Endothelial cell of umbilical vein (primary cell): ENCODE measurements at regions not wholly inside any gene's neighbourhood (a gene's known extent, or its start where the extent isn't known, plus 50 kb on each side); places are given as distances from the start of the nearest gene placed in this dataset.
A peak's percentile ranks its signal among the peaks of the same experiment; 100 is the strongest.

Experiments used
- BruUV-seq: library from RNA; stranded (reverse); fragments of 400-500 nt; replicated peaks from 2 replicates; lab custom pipeline; 2021; lab: Mats Ljungman, UMichigan
- CTCF ChIA-PET: fragments of 300-600, 350-600 bp; sonication (Branson Sonifier 250); formaldehyde crosslinking; loops from one replicate; lab custom pipeline; 2021; ENCODE audit warnings: antibody characterized with exemption, inconsistent platforms; lab: Charles Lee
- POLR2A ChIA-PET: fragments of 300-600, 350-600 bp; sonication (Branson Sonifier 250); formaldehyde crosslinking; loops from one replicate; lab custom pipeline; 2021; ENCODE audit warnings: antibody characterized with exemption, inconsistent platforms; lab: Charles Lee
- DNase-seq: peaks from one replicate; pipeline ENCODE4 v3.0.0-alpha.2; 2011; ENCODE audit warnings: low read depth, low spot score
- FAIRE-seq: peaks from 2 replicates; lab custom pipeline; 2011; peaks lifted over from hg19 to GRCh38; lab: Jason Lieb, UNC
- H2AFZ ChIP-seq: 2 replicates; pipeline ENCODE4 v1.6.0; 2012; ENCODE audit warnings: low read depth, low read length, control low read depth, inconsistent platforms
- H3K27ac ChIP-seq: 2 replicates; pipeline ENCODE4 v1.5.1; 2011; ENCODE audit warnings: low read depth, mild to moderate bottlenecking, control low read depth, low read length, moderate library complexity; ENCODE audit not compliant: insufficient read depth
- H3K27me3 ChIP-seq, 2 experiments: 2 replicates each; pipeline versions ENCODE4 v1.6.0 to v1.6.1; 2011; ENCODE audit warnings: low read length in 2 of 2, mixed read lengths in 1 of 2; ENCODE audit not compliant: control insufficient read depth in 2 of 2, insufficient read depth in 2 of 2
- H3K36me3 ChIP-seq, 2 experiments: 2 replicates in 1 of 2; 3 replicates in 1 of 2; pipeline ENCODE4 v1.5.1; 2011; ENCODE audit warnings: low read length in 2 of 2, mild to moderate bottlenecking in 1 of 2, moderate library complexity in 1 of 2; ENCODE audit not compliant: control insufficient read depth in 2 of 2, insufficient read depth in 2 of 2; ENCODE audit errors: extremely low read depth in 1 of 2
- H3K4me1 ChIP-seq: 3 replicates; pipeline ENCODE4 v1.5.1; 2011; ENCODE audit warnings: mild to moderate bottlenecking, low read length; ENCODE audit not compliant: control insufficient read depth, insufficient read depth; ENCODE audit errors: extremely low read depth
- H3K4me2 ChIP-seq: 2 replicates; pipeline ENCODE4 v1.6.1; 2011; ENCODE audit warnings: low read length, control low read depth, mixed read lengths; ENCODE audit not compliant: insufficient read depth
- H3K4me3 ChIP-seq, 3 experiments: fragments of 200-600 bp in 1 of 3; sonication (generic), shearing (Covaris generic) in 1 of 3; replicated peaks in 1 of 3; 2 replicates each; pipeline ENCODE4 v1.5.1; 2011 to 2016; ENCODE audit warnings: control low read depth in 3 of 3, low read length in 3 of 3, mild to moderate bottlenecking in 2 of 3, inconsistent platforms in 1 of 3, low read depth in 1 of 3, moderate library complexity in 1 of 3; ENCODE audit not compliant: insufficient read depth in 1 of 3
- H3K79me2 ChIP-seq: 2 replicates; pipeline ENCODE4 v1.6.0; 2012; ENCODE audit warnings: low read length, inconsistent platforms; ENCODE audit not compliant: control insufficient read depth, insufficient read depth
- H3K9ac ChIP-seq: replicated peaks from 2 replicates; pipeline ENCODE3; 2011; ENCODE audit warnings: low read length, control low read depth; ENCODE audit not compliant: insufficient read depth; ENCODE audit errors: extremely low read depth
- H3K9me1 ChIP-seq: replicated peaks from 3 replicates; pipeline ENCODE4 v1.6.0; 2011; ENCODE audit warnings: mild to moderate bottlenecking, low read length; ENCODE audit not compliant: control insufficient read depth, insufficient read depth; ENCODE audit errors: extremely low read depth
- H3K9me3 ChIP-seq: replicated peaks from 2 replicates; pipeline ENCODE4 v1.5.1; 2012; ENCODE audit warnings: low read length, inconsistent platforms; ENCODE audit not compliant: control insufficient read depth, insufficient read depth
- H4K20me1 ChIP-seq: replicated peaks from 2 replicates; pipeline ENCODE3; 2011; ENCODE audit warnings: mild to moderate bottlenecking, low read length; ENCODE audit not compliant: control insufficient read depth, insufficient read depth; ENCODE audit errors: extremely low read depth
- CTCF ChIP-seq, 2 donors: IDR thresholded peaks; 1 replicate in 1 of 2; 2 replicates in 1 of 2; pipeline ENCODE4 v1.5.1; 2011; ENCODE audit warnings: low read length in 2 of 2, mild to moderate bottlenecking in 2 of 2, moderate library complexity in 2 of 2, control low read depth in 1 of 2, inconsistent platforms in 1 of 2, low read depth in 1 of 2; ENCODE audit not compliant: insufficient read depth in 1 of 2; ENCODE audit errors: extremely low read depth in 1 of 2
- EZH2 ChIP-seq: IDR thresholded peaks from 2 replicates; pipeline ENCODE4 v1.6.1; 2012; ENCODE audit warnings: borderline replicate concordance, low read depth, mild to moderate bottlenecking, moderate library complexity, low read length, inconsistent platforms; ENCODE audit not compliant: severe bottlenecking
- FOS ChIP-seq: IDR thresholded peaks from 2 replicates; pipeline ENCODE4 v1.6.1; 2011; ENCODE audit warnings: mild to moderate bottlenecking, low read length, moderate library complexity, borderline replicate concordance; ENCODE audit not compliant: insufficient read depth
- GATA2 ChIP-seq: IDR thresholded peaks from 2 replicates; pipeline ENCODE4 v1.7.0; 2011; ENCODE audit warnings: low read depth, mild to moderate bottlenecking, moderate library complexity, mixed read lengths, low read length; ENCODE audit not compliant: insufficient read length, insufficient read depth
- JUN ChIP-seq: IDR thresholded peaks from 2 replicates; pipeline ENCODE4 v1.6.1; 2011; ENCODE audit warnings: borderline replicate concordance, low read depth; ENCODE audit not compliant: insufficient read length, insufficient read depth
- MAX ChIP-seq: IDR thresholded peaks from 2 replicates; pipeline ENCODE4 v1.6.1; 2011; ENCODE audit not compliant: insufficient read depth, insufficient read length
- MYC ChIP-seq: IDR thresholded peaks from one replicate; pipeline ENCODE4 v1.6.1; 2011; ENCODE audit warnings: mild to moderate bottlenecking, low read depth, low read length
- POLR2A ChIP-seq: IDR thresholded peaks from 2 replicates; pipeline ENCODE4 v1.6.1; 2012; ENCODE audit warnings: low read depth, mild to moderate bottlenecking, control low read depth, low read length
- POLR2AphosphoS5 ChIP-seq: IDR thresholded peaks from 2 replicates; pipeline ENCODE4 v1.6.1; 2012; ENCODE audit warnings: low read depth, mild to moderate bottlenecking, control low read depth, low read length, moderate library complexity; ENCODE audit not compliant: insufficient read depth
- dilution Hi-C: fragments of 300-500 bp; cut with MboI; formaldehyde crosslinking; loops from one replicate; pipeline ENCODE4 v1.15.0; 2019; ENCODE audit warnings: low sequenced_read_pairs; ENCODE audit not compliant: extremely low pct_ligation_motif_present
- intact Hi-C: fragments of 100-400 bp; cut with micrococcal nuclease; formaldehyde crosslinking; loops from one replicate; pipeline ENCODE4 v1.10.0; 2022

- Histone ChIP-seq H3K4me2 (no peak overlapping the region), H3K36me3 (no peaks in the 10 kb centered on the region), H4K20me1 (no peaks in the 10 kb centered on the region), H3K4me1 (no peaks in the 10 kb centered on the region), H3K9me1 (no peaks in the 10 kb centered on the region), H3K27ac (no peak overlapping the region), H2AFZ (no peak overlapping the region), H3K9me3 (no peaks in the 10 kb centered on the region), H3K79me2 (no peaks in the 10 kb centered on the region), H3K27me3 (no peaks in the 10 kb centered on the region), H3K4me3 (no peak overlapping the region), H3K9ac (no peak overlapping the region)
- TF ChIP-seq GATA2 (no peak), MAX (no peak), CTCF (IDR thresholded peaks at IDR 0.05; ENCODE audit: extremely low read depth in 1 of 2, insufficient read depth in 1 of 2, low read depth in 1 of 2, low read length in 2 of 2) (no peak), FOS (no peak), EZH2 (no peak), POLR2AphosphoS5 (no peak), POLR2A (no peak), MYC (no peak), JUN (no peak)
- DNase-seq: peak; percentile 16
- intact Hi-C loops: no loop called here
- BruUV-seq: no TSS peak
- FAIRE-seq: no peak
- ChIA-PET POLR2A (no interaction called here), CTCF (interaction anchor here (1.0 kb wide), 1 partner anchor 244 kb away, joined by 3 read pairs; no protein-coding TSS in a partner anchor)
- dilution Hi-C loops: no loop called here
Observed at GRCh38 chr2:187826023-187826422, 271.8 kb upstream of the TFPI start.
